HFFc6 (cell line): ENCODE measurements at regions not wholly inside any gene's neighbourhood (a gene's known extent, or its start where the extent isn't known, plus 50 kb on each side); places are given as distances from the start of the nearest gene placed in this dataset.
"Not testable (repeated sequence)": the region's sequence is repeated elsewhere in the genome, so short reads cannot be mapped to it uniquely, and the experiment has no call there.

Experiments used
- DNase-seq: peaks from one replicate; pipeline ENCODE4 v3.0.0-alpha.2; 2018
- H3K27ac Mint-ChIP-seq: 2 replicates; pipeline ENCODE4 v1.8.0; 2020; ENCODE audit warnings: mild to moderate bottlenecking, mixed read lengths
- H3K27me3 Mint-ChIP-seq: 2 replicates; pipeline ENCODE4 v1.8.0; 2021; ENCODE audit warnings: mild to moderate bottlenecking, moderate library complexity, mixed read lengths; ENCODE audit not compliant: insufficient read depth
- H3K36me3 Mint-ChIP-seq: 2 replicates; pipeline ENCODE4 v1.8.0; 2021; ENCODE audit warnings: low read depth, mixed read lengths
- H3K4me1 Mint-ChIP-seq: 2 replicates; pipeline ENCODE4 v1.8.0; 2020; ENCODE audit warnings: low read depth, mixed read lengths
- H3K4me3 Mint-ChIP-seq: 2 replicates; pipeline ENCODE4 v1.8.0; 2020; ENCODE audit warnings: mild to moderate bottlenecking, moderate library complexity, mixed read lengths
- H3K9me3 Mint-ChIP-seq: 2 replicates; pipeline ENCODE4 v1.8.0; 2020; ENCODE audit warnings: mild to moderate bottlenecking, mixed read lengths
- CTCF ChIP-seq: fragments of 200-600 bp; sonication (generic); IDR thresholded peaks from 2 replicates; pipeline ENCODE4 v1.5.0; 2021; ENCODE audit warnings: antibody characterized with exemption, mild to moderate bottlenecking

GRCh38 chr1:164443166-164443565 is 115.8 kb upstream of the PBX1 start:
- H3K27me3 Mint-ChIP-seq, result no peaks in the 10 kb centered on the region
- H3K4me3 Mint-ChIP-seq, result no peak overlapping the region
- no peaks in the 10 kb centered on the region for H3K36me3 Mint-ChIP-seq
- no peaks in the 10 kb centered on the region for H3K9me3 Mint-ChIP-seq
- no peak for DNase-seq
- no peak for TF ChIP-seq CTCF
- H3K27ac Mint-ChIP-seq, result no peak overlapping the region
- no peaks in the 10 kb centered on the region for H3K4me1 Mint-ChIP-seq

GRCh38 chr1:164443836-164444235 is 115.1 kb upstream of the PBX1 start:
- no peak overlapping the region for H3K4me3 Mint-ChIP-seq
- H3K27me3 Mint-ChIP-seq, result no peaks in the 10 kb centered on the region
- no peak for DNase-seq
- H3K4me1 Mint-ChIP-seq, result no peaks in the 10 kb centered on the region
- H3K9me3 Mint-ChIP-seq, result no peaks in the 10 kb centered on the region
- no peak for TF ChIP-seq CTCF
- H3K27ac Mint-ChIP-seq, result no peak overlapping the region
- no peaks in the 10 kb centered on the region for H3K36me3 Mint-ChIP-seq

GRCh38 chr1:164446020-164446419 is 113.0 kb upstream of the PBX1 start:
- Mint-ChIP-seq H3K27ac (no peak overlapping the region), H3K4me1 (no peaks in the 10 kb centered on the region), H3K36me3 (no peaks in the 10 kb centered on the region), H3K4me3 (no peak overlapping the region), H3K27me3 (no peaks in the 10 kb centered on the region), H3K9me3 (no peaks in the 10 kb centered on the region)
- DNase-seq, result no peak
- TF ChIP-seq CTCF, result no peak

- Mint-ChIP-seq H3K4me1 (no peaks in the 10 kb centered on the region), H3K9me3 (peaks cover 3% of the 10 kb centered on the region), H3K36me3 (no peaks in the 10 kb centered on the region), H3K4me3 (no peak overlapping the region), H3K27me3 (no peaks in the 10 kb centered on the region; the same call in 1 of the 2 replicates), H3K27ac (no peak overlapping the region)
- no peak for DNase-seq
- TF ChIP-seq CTCF, result no peak
Observed at GRCh38 chr1:164452549-164452948, 106.4 kb upstream of the PBX1 start.

GRCh38 chr1:164456272-164456671 is 102.7 kb upstream of the PBX1 start:
- no peak for DNase-seq
- Mint-ChIP-seq H3K4me1 (no peaks in the 10 kb centered on the region), H3K4me3 (no peak overlapping the region), H3K27me3 (peaks cover 1% of the 10 kb centered on the region; the same call in 1 of the 2 replicates), H3K27ac (no peak overlapping the region), H3K36me3 (no peaks in the 10 kb centered on the region), H3K9me3 (peaks cover 3% of the 10 kb centered on the region)
- no peak for TF ChIP-seq CTCF

GRCh38 chr1:164459176-164459575 is 99.8 kb upstream of the PBX1 start:
- H3K4me3 Mint-ChIP-seq, result not testable (repeated sequence)

More at GRCh38 chr1:164459176-164459575, 99.8 kb upstream of the PBX1 start:
- not testable (repeated sequence) for H3K9me3 Mint-ChIP-seq, H3K36me3 Mint-ChIP-seq, H3K27me3 Mint-ChIP-seq, DNase-seq, H3K27ac Mint-ChIP-seq, H3K4me1 Mint-ChIP-seq
